ENCODE measurements at regions not wholly inside any gene's neighbourhood (a gene's known extent, or its start where the extent isn't known, plus 50 kb on each side); places are given as distances from the start of the nearest gene placed in this dataset.

- no peak for DNase-seq (ENCODE audit: low spot score)
- intact Hi-C loops (cut with micrococcal nuclease; ENCODE audit: unreplicated experiment) = no loop called here
- no TSS peak for BruUV-seq (replicated peaks)
- no peaks in the 10 kb centered on the region for H3K36me3 ChIP-seq (ENCODE audit: insufficient read depth, low read length, poor library complexity, severe bottlenecking)
- H3K4me1 ChIP-seq (ENCODE audit: insufficient read depth, low read length, poor library complexity, severe bottlenecking) = no peaks in the 10 kb centered on the region
- no peaks in the 10 kb centered on the region for H3K27me3 ChIP-seq (replicated peaks; ENCODE audit: insufficient read depth, low read depth, low read length, poor library complexity)
- ChIA-PET POLR2A (ENCODE audit: low non-redundant PET) (no interaction called here), CTCF (no interaction called here)
- no peak for TF ChIP-seq EZH2 (IDR thresholded peaks at IDR 0.05; ENCODE audit: borderline replicate concordance, low read depth, low read length, poor library complexity, severe bottlenecking)
- no peak for TF ChIP-seq CTCF (conservative IDR thresholded peaks at IDR 0.05; ENCODE audit: low read depth, low read length)
- H3K27ac ChIP-seq (ENCODE audit: low read depth, low read length, poor library complexity, severe bottlenecking) = no peak overlapping the region
- H3K9me3 ChIP-seq (ENCODE audit: low read depth, low read length, poor library complexity, severe bottlenecking) = no peaks in the 10 kb centered on the region
- no peak overlapping the region for H3K4me3 ChIP-seq (ENCODE audit: low read depth, low read length, poor library complexity, severe bottlenecking)
Observed at GRCh38 chr2:234130777-234131181, 80.3 kb downstream of the SPP2 start.

GRCh38 chr2:234128606-234129005 is 78.1 kb downstream of the SPP2 start:
- H3K27ac ChIP-seq (ENCODE audit: low read depth, low read length, poor library complexity, severe bottlenecking) = no peak overlapping the region
- BruUV-seq (replicated peaks) = no TSS peak
- POLR2A ChIA-PET (ENCODE audit: low non-redundant PET) = no interaction called here
- no peaks in the 10 kb centered on the region for H3K4me1 ChIP-seq (ENCODE audit: insufficient read depth, low read length, poor library complexity, severe bottlenecking)
- CTCF ChIA-PET = no interaction called here
- H3K36me3 ChIP-seq (ENCODE audit: insufficient read depth, low read length, poor library complexity, severe bottlenecking) = no peaks in the 10 kb centered on the region
- intact Hi-C loops (cut with micrococcal nuclease; ENCODE audit: unreplicated experiment) = no loop called here
- no peak overlapping the region for H3K4me3 ChIP-seq (ENCODE audit: low read depth, low read length, poor library complexity, severe bottlenecking)
- DNase-seq (ENCODE audit: low spot score) = no peak
- H3K9me3 ChIP-seq (ENCODE audit: low read depth, low read length, poor library complexity, severe bottlenecking) = no peaks in the 10 kb centered on the region
- TF ChIP-seq EZH2 (IDR thresholded peaks at IDR 0.05; ENCODE audit: borderline replicate concordance, low read depth, low read length, poor library complexity, severe bottlenecking) = no peak
- no peak for TF ChIP-seq CTCF (conservative IDR thresholded peaks at IDR 0.05; ENCODE audit: low read depth, low read length)
- no peaks in the 10 kb centered on the region for H3K27me3 ChIP-seq (replicated peaks; ENCODE audit: insufficient read depth, low read depth, low read length, poor library complexity)
